ENCODE measurements at regions not wholly inside any gene's neighbourhood (a gene's known extent, or its start where the extent isn't known, plus 50 kb on each side); places are given as distances from the start of the nearest gene placed in this dataset.

DNA sequence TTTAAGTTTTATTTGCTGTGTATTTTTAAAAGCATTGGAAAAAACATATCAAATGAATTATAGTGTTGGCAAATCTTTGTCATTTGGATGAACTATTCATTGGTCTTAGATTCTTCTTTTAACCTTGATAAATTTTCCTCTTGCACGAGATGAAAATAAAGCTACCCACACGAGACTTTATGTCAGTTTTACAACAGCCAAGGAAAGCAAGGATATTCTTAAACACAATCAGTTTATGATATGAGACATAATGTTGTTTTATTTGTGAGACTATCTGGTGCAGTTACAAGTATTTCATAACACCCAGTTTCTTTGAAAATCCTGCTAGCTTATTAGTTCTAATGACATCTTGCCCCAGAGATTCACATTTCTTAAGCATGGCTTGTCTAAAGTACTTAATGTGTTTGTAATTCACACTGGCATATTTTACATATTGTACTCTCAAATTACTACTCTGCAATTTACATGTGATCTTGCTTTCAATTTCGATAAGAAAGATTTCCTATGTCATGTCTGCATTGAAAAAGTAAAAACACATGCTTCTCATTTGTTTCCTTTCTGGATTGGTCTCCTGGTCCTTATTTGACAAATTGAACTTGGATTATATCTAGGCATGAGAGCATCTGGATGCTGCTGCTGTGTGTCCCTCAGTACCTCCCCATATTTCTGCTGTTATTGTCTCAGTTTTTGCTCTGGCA, 955.5 kb upstream of the PCDH9 start:
- TF ChIP-seq POLR2AphosphoS5 (IDR thresholded peaks at IDR 0.05; ENCODE audit: borderline replicate concordance, low read depth, low read length) = no peak
- no peak for TF ChIP-seq EZH2 (IDR thresholded peaks at IDR 0.05)

Measured in SK-N-MC (cell line).